HG02610 (cell line): ENCODE measurements at regions not wholly inside any gene's neighbourhood (a gene's known extent, or its start where the extent isn't known, plus 50 kb on each side); places are given as distances from the start of the nearest gene placed in this dataset.
A peak's percentile ranks its signal among the peaks of the same experiment; 100 is the strongest.

Experiments
- ATAC-seq: cut with Tn5 transposase; IDR thresholded peaks from one replicate; pipeline ENCODE4 v1.9.1; 2021; ENCODE audit warnings: mild to moderate bottlenecking, moderate library complexity; ENCODE audit not compliant: unreplicated experiment

- no peak for ATAC-seq
These were observed 95.6 kb upstream of the RAB3GAP2 start for GRCh38 chr1:220367833-220368232.

GRCh38 chr1:220366269-220366668 lies 94.0 kb upstream of the RAB3GAP2 start:
- no peak for ATAC-seq

- no peak for ATAC-seq
These were observed 91.1 kb upstream of the RAB3GAP2 start for GRCh38 chr1:220363196-220363837.

GRCh38 chr1:220356981-220357850 lies 85.0 kb upstream of the RAB3GAP2 start:
- no peak for ATAC-seq

- no peak for ATAC-seq
These were observed 81.2 kb upstream of the RAB3GAP2 start for GRCh38 chr1:220353229-220354012.

- ATAC-seq: no peak
These were observed 76.0 kb upstream of the RAB3GAP2 start for GRCh38 chr1:220348211-220348610.

- ATAC-seq: no peak
These were observed 75.5 kb upstream of the RAB3GAP2 start for GRCh38 chr1:220347654-220348175.

DNA sequence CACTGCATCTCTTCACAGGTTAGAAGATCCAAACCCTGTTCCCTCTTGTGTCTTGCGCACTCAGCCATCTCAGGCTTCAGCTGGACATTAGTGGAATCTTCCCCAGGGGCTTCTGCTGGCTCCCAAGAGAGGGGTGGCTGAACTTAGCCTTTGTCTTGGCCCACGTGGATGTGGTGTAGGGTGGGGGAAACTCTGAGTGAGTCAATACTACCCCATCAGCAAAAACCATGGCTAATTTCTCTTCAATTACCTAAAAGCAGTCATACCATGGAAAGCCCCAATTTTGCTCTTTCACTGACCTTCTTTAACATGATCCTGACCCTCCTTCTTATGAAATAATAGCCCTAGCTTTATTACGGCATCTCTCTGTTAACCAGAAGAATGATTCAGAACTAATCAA lies 72.5 kb upstream of the RAB3GAP2 start:
- ATAC-seq: peak; percentile 90

GRCh38 chr1:220342853-220343252 lies 70.6 kb upstream of the RAB3GAP2 start:
- no peak for ATAC-seq

- ATAC-seq: no peak
These were observed 68.9 kb upstream of the RAB3GAP2 start for GRCh38 chr1:220341126-220341525.

DNA sequence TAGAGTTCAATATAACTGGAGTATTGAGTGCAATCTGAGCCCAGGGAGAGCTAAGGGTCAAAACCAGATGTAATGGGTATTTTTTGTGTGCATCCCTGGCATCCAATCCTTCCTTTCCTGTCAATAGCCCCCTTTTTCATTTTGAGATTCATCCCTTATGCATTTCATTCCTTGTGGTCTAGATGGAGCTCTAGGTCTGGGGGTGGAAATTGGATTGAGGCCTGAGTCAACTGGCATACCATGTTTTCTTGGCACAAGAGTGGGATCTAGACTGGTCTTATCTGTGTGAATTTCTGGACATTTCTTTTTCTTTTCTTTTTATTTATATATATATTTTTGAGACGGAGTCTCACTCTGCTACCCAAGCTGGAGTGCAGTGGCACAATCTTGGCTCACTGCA lies 67.3 kb upstream of the RAB3GAP2 start:
- no peak for ATAC-seq

- ATAC-seq: no peak
These were observed 66.5 kb upstream of the RAB3GAP2 start for GRCh38 chr1:220338759-220339158.

- no peak for ATAC-seq
These were observed 64.3 kb upstream of the RAB3GAP2 start for GRCh38 chr1:220336391-220337031.

GRCh38 chr1:220335668-220336067 lies 63.4 kb upstream of the RAB3GAP2 start:
- no peak for ATAC-seq

DNA sequence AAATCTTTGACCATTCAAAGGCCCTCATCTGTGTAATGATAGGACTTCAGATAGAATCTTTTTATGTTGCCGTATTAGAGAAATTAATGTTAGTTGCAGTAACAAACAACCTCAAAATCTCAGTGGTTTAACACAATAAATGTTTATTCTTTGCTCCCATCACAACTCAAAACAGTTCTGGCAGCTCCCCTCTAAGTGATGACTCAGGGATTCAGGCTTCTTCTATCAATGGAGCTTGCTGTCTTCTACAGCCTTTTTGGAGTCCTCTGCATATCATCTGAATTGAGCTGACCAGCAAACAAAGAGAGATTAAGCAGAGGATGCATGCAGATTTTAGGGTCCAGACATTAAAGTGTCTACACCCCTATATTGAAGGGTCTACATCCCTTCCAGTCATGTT lies 59.1 kb upstream of the RAB3GAP2 start:
- ATAC-seq: no peak

GRCh38 chr1:220330265-220330664 lies 58.0 kb upstream of the RAB3GAP2 start:
- no peak for ATAC-seq

DNA sequence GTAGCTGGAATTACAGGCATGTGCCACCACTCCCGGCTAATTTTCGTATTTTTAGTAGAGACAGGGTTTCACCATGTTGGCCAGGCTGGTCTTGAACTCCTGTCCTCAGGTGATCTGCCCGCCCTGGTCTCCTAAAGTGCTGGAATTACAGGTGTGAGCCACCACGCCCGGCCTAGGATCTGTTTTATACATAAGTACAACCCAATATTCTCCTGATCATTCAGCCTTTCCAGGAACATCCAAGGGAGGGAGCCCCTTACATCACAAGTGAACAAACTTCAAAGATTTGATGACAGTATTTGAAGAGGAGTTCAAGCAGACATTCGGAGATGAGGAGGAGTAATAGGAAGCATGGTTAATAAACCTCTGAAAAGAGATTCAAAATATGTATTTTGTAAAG lies 54.9 kb upstream of the RAB3GAP2 start:
- no peak for ATAC-seq

DNA sequence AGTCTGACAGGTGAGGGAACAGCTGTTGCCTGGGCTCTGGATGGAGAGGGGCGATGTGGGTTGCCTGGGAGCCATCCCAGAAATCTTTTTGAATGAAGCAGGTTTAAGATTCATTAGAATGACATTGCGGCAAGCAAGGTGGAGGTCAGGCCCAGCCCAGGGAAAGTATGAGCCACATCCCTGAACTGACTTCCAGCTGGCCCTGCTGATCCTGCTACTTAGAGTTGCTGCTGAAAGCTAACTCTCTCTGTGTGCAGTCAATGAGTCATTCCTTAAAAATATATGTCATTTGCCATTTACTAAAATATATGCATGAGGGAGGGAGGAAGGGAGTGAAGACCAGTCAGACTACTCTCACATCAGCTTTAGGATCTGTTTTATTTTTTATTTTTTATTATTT lies 54.3 kb upstream of the RAB3GAP2 start:
- ATAC-seq: peak; percentile 61

- no peak for ATAC-seq
These were observed 53.2 kb upstream of the RAB3GAP2 start for GRCh38 chr1:220325306-220325995.

DNA sequence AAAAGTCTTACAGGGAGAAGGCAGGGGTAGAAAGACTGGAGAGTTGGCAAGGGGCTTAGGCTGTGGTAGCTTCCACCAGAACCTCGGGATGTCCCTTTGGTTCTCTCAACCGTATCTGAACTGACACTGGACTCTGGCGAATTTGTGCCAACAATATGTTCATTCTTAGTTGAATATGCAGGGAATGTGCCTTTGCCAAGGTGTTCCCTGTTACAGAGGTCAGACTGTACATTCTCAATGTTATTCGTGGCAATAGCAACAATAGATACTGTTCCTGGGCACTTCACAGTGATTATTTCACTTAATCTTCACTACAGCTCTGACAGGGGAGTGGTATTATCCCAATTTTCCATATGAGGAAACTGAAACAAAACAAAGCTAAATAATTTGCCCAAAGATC lies 51.5 kb upstream of the RAB3GAP2 start:
- ATAC-seq: no peak
